HFFc6 (cell line): ENCODE measurements at regions not wholly inside any gene's neighbourhood (a gene's known extent, or its start where the extent isn't known, plus 50 kb on each side); places are given as distances from the start of the nearest gene placed in this dataset.
A peak's percentile ranks its signal among the peaks of the same experiment; 100 is the strongest.

Experiments used
- DNase-seq: peaks from one replicate; pipeline ENCODE4 v3.0.0-alpha.2; 2018
- H3K27ac Mint-ChIP-seq: 2 replicates; pipeline ENCODE4 v1.8.0; 2020; ENCODE audit warnings: mild to moderate bottlenecking, mixed read lengths
- H3K27me3 Mint-ChIP-seq: 2 replicates; pipeline ENCODE4 v1.8.0; 2021; ENCODE audit warnings: mild to moderate bottlenecking, moderate library complexity, mixed read lengths; ENCODE audit not compliant: insufficient read depth
- H3K36me3 Mint-ChIP-seq: 2 replicates; pipeline ENCODE4 v1.8.0; 2021; ENCODE audit warnings: low read depth, mixed read lengths
- H3K4me1 Mint-ChIP-seq: 2 replicates; pipeline ENCODE4 v1.8.0; 2020; ENCODE audit warnings: low read depth, mixed read lengths
- H3K4me3 Mint-ChIP-seq: 2 replicates; pipeline ENCODE4 v1.8.0; 2020; ENCODE audit warnings: mild to moderate bottlenecking, moderate library complexity, mixed read lengths
- H3K9me3 Mint-ChIP-seq: 2 replicates; pipeline ENCODE4 v1.8.0; 2020; ENCODE audit warnings: mild to moderate bottlenecking, mixed read lengths
- TF ChIP-seq, protein P1 (sequence below): fragments of 200-600 bp; sonication (generic); IDR thresholded peaks from 2 replicates; pipeline ENCODE4 v1.5.0; 2021; ENCODE audit warnings: antibody characterized with exemption, mild to moderate bottlenecking

DNA sequence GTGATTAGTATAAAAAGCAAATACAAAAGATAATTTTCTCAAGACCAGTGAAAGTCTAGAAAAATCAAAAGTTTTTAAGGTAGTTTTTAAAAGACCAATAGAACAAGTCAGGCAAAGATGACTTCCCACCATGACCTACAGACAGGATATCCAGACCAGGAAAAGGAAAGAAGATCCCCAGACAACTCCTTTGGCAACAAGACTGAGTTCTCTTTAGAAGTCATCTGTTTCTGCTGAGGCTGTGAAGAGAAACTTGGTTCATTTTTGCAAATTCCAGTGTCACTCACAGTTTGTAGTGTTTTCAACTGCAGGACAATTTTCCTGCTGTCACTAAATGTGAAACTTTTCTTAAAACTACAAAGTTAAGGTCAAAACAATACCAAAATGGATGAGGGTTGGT lies 240.9 kb upstream of the SIX2 start:
- DNase-seq = no peak
- Mint-ChIP-seq H3K9me3 (no peaks in the 10 kb centered on the region), H3K27me3 (peaks cover 26% of the 10 kb centered on the region), H3K36me3 (no peaks in the 10 kb centered on the region), H3K27ac (no peak overlapping the region), H3K4me3 (no peak overlapping the region), H3K4me1 (no peaks in the 10 kb centered on the region)
- TF ChIP-seq, protein P1, sequence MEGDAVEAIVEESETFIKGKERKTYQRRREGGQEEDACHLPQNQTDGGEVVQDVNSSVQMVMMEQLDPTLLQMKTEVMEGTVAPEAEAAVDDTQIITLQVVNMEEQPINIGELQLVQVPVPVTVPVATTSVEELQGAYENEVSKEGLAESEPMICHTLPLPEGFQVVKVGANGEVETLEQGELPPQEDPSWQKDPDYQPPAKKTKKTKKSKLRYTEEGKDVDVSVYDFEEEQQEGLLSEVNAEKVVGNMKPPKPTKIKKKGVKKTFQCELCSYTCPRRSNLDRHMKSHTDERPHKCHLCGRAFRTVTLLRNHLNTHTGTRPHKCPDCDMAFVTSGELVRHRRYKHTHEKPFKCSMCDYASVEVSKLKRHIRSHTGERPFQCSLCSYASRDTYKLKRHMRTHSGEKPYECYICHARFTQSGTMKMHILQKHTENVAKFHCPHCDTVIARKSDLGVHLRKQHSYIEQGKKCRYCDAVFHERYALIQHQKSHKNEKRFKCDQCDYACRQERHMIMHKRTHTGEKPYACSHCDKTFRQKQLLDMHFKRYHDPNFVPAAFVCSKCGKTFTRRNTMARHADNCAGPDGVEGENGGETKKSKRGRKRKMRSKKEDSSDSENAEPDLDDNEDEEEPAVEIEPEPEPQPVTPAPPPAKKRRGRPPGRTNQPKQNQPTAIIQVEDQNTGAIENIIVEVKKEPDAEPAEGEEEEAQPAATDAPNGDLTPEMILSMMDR = no peak

DNA sequence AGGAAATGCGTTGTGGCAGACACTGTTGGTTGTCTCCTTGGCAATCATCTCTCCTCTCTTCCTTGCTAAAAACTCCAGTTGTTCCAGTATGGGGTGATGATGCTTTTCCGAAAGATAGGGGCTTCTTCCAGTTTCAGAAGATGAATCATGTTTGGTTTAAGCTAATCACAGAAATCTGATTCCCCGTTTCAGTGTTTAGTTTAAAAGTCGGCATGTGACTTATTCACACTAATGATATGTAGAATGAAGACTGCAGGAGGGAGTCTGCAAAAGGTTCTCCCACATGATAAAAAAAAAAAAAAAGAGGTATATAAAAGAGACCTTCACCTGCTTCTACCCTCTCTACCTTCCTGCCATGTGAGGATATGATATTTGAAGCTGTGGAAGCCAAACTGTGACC lies 239.0 kb upstream of the SIX2 start:
- Mint-ChIP-seq H3K27ac (no peak overlapping the region), H3K4me1 (no peaks in the 10 kb centered on the region), H3K4me3 (no peak overlapping the region), H3K36me3 (no peaks in the 10 kb centered on the region), H3K9me3 (no peaks in the 10 kb centered on the region), H3K27me3 (peaks cover 18% of the 10 kb centered on the region)
- TF ChIP-seq, protein P1 = no peak
- no peak for DNase-seq

DNA sequence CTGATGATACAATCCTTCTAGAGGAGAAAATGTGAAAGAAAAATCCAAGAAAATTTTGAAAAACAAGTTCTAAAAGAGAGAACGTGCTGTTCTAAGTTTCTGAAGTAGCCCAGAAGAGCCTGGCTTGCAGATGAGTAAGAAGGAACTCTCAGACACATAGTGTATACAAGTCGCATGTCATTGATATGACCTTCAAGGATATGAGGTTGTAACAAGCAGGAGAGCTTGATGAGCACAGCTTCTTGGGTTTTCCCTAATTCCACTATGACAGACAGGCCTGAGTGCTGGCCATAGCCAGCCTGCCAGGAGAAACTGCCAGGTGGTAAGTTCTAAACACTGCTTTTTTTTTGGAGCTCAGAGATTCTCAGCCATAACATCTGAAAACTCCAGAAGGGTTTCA lies 235.7 kb upstream of the SIX2 start:
- H3K27me3 Mint-ChIP-seq = peaks cover 11% of the 10 kb centered on the region
- DNase-seq = no peak
- TF ChIP-seq, protein P1 = no peak
- no peak overlapping the region for H3K4me3 Mint-ChIP-seq
- no peaks in the 10 kb centered on the region for H3K9me3 Mint-ChIP-seq
- peaks cover 26% of the 10 kb centered on the region for H3K4me1 Mint-ChIP-seq
- no peak overlapping the region for H3K27ac Mint-ChIP-seq
- H3K36me3 Mint-ChIP-seq = no peaks in the 10 kb centered on the region

DNA sequence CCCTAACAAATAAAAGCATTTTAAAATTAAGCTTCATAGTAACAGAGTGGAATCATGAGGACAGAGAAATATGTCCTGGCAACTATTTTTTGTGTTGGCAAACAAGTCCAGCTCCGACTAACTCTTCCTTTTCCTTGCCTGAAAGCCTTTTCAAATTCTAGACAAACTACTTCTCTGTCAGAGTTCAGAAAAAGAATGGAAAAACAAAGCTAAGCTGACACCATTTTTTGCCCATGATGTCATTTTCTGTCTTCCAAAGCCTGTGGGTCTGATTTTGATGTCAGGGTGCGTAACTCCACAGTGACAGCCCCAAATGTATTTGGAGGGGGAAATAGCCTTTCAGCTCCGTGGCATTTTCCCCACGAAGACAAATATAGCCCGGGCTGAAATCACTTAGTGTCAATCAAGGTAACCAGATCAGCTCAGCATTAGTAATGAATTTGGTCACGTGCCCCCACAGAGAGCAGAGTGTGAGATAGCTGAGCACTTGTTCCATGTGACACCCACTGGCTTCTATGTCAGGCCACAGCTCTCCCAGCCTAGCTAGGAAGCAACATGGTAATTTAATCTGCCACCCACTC lies 233.0 kb upstream of the SIX2 start:
- no peaks in the 10 kb centered on the region for H3K36me3 Mint-ChIP-seq
- H3K27ac Mint-ChIP-seq = peak overlapping the region; percentile 62; the same call in 1 of the 2 replicates
- H3K4me1 Mint-ChIP-seq = peaks cover 43% of the 10 kb centered on the region
- no peaks in the 10 kb centered on the region for H3K9me3 Mint-ChIP-seq
- peaks cover 2% of the 10 kb centered on the region for H3K27me3 Mint-ChIP-seq
- no peak for DNase-seq
- TF ChIP-seq, protein P1 = no peak
- no peak overlapping the region for H3K4me3 Mint-ChIP-seq

DNA sequence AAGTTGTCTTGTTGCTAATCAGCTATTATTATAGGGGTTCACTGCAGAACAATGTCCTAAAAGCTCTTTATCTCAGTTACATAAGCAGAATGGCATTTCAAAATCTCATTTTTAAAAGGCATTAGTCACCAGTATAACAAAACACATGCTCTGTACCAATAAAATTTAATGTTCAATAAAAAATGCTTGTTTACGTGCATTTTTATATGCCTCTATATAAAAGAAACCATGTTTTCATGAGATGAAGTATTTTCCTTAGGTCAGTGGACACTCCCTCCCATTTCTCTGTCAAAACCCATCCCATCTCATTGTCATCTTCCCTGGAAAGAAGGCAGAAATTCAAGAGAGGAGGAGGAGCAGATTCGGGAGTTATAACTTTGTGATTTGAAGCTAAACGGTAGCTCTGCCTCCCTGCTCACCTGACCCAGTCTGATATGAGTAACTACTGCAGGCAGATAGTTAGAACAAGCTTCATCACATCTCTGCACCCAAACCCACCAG lies 231.9 kb upstream of the SIX2 start:
- H3K27me3 Mint-ChIP-seq = peaks cover 4% of the 10 kb centered on the region
- TF ChIP-seq, protein P1 = no peak
- peak; percentile 23 for DNase-seq
- no peaks in the 10 kb centered on the region for H3K9me3 Mint-ChIP-seq
- peak overlapping the region; percentile 15; the same call in 1 of the 2 replicates for H3K4me3 Mint-ChIP-seq
- no peaks in the 10 kb centered on the region for H3K36me3 Mint-ChIP-seq
- peaks cover 47% of the 10 kb centered on the region for H3K4me1 Mint-ChIP-seq
- H3K27ac Mint-ChIP-seq = no peak overlapping the region; the same call in 1 of the 2 replicates
